ENCODE measurements at regions not wholly inside any gene's neighbourhood (a gene's known extent, or its start where the extent isn't known, plus 50 kb on each side); places are given as distances from the start of the nearest gene placed in this dataset.
A peak's percentile ranks its signal among the peaks of the same experiment; 100 is the strongest.
"Not testable (repeated sequence)": the region's sequence is repeated elsewhere in the genome, so short reads cannot be mapped to it uniquely, and the experiment has no call there.

DNA sequence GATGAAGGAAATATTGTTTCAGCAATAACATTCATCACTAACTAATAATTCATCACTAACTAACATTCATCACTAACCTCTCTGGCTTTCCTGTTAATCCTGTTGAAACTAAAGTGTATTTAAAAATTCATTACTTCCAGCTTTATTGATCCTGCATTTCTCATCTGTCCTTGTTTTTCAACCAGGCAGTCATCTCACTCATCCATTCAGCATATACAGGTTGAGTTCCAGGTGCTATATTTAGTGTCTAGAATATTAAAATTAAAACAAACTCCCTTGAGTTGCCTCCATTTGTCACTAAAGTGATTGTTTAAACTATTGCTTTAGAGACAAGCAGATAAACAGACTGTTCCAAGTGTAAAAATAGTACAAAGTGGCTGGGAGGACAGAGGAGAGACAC lies 58.1 kb downstream of the ATXN7L3B start:
- no peaks in the 10 kb centered on the region for H3K36me3 ChIP-seq (ENCODE audit: control insufficient read depth, insufficient read depth, low read length)
- no peak overlapping the region for H3K4me3 ChIP-seq (ENCODE audit: low read depth, low read length)
- DNase-seq (ENCODE audit: low read depth): no peak
- no peaks in the 10 kb centered on the region for H3K27me3 ChIP-seq (ENCODE audit: control insufficient read depth, insufficient read depth, low read length)
- no peak for FAIRE-seq
- TF ChIP-seq, protein P1, sequence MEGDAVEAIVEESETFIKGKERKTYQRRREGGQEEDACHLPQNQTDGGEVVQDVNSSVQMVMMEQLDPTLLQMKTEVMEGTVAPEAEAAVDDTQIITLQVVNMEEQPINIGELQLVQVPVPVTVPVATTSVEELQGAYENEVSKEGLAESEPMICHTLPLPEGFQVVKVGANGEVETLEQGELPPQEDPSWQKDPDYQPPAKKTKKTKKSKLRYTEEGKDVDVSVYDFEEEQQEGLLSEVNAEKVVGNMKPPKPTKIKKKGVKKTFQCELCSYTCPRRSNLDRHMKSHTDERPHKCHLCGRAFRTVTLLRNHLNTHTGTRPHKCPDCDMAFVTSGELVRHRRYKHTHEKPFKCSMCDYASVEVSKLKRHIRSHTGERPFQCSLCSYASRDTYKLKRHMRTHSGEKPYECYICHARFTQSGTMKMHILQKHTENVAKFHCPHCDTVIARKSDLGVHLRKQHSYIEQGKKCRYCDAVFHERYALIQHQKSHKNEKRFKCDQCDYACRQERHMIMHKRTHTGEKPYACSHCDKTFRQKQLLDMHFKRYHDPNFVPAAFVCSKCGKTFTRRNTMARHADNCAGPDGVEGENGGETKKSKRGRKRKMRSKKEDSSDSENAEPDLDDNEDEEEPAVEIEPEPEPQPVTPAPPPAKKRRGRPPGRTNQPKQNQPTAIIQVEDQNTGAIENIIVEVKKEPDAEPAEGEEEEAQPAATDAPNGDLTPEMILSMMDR (IDR thresholded peaks at IDR 0.05; ENCODE audit: insufficient read depth, low read length, severe bottlenecking): no peak

DNA sequence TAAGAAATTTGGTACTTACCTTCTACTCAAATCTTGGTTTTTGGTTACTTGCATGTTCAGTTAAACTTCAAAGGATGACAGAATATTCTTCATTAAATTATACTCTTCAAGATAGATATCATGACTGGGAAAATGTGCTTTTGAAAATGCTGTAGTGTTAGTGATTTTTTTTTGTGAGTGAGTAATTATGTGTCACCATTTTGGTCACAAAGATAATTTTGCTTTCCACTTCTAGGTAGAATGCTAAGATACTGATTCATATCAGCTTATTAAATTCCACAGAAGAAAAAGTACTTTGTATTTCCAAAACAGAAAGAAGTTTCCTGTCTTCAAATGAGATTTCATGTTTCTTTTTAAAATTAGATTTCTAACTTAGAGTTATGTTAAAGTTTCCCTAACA lies 61.2 kb downstream of the ATXN7L3B start:
- FAIRE-seq (no peak), DNase-seq (ENCODE audit: low read depth) (peak; percentile 59)
- Histone ChIP-seq H3K36me3 (ENCODE audit: control insufficient read depth, insufficient read depth, low read length) (no peaks in the 10 kb centered on the region), H3K4me3 (ENCODE audit: low read depth, low read length) (no peak overlapping the region), H3K27me3 (ENCODE audit: control insufficient read depth, insufficient read depth, low read length) (no peaks in the 10 kb centered on the region)
- TF ChIP-seq, protein P1 (IDR thresholded peaks at IDR 0.05; ENCODE audit: insufficient read depth, low read length, severe bottlenecking): no peak

DNA sequence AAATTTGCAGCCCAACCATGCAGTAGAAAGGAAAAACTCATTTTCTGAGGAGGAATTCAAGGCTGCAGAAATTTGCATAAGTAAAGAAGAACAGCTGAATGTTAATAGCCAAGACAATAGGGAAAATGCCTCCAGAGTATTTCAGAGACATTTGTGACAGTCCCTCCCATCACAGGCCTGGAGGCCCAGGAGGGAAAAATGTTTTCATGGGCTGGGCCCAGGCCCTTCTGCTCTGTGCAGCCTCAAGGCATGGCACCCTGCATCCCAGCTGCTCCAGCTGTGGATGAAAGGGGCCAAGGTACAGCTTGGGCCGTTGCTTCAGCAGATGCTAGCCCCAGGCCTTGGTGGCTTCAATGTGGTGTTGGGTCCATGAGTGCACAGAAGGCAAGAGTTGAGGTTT lies 62.3 kb downstream of the ATXN7L3B start:
- H3K4me3 ChIP-seq (ENCODE audit: low read depth, low read length): no peak overlapping the region
- H3K36me3 ChIP-seq (ENCODE audit: control insufficient read depth, insufficient read depth, low read length): no peaks in the 10 kb centered on the region
- DNase-seq (ENCODE audit: low read depth) (no peak), FAIRE-seq (no peak)
- TF ChIP-seq, protein P1 (IDR thresholded peaks at IDR 0.05; ENCODE audit: insufficient read depth, low read length, severe bottlenecking): no peak
- no peaks in the 10 kb centered on the region for H3K27me3 ChIP-seq (ENCODE audit: control insufficient read depth, insufficient read depth, low read length)

DNA sequence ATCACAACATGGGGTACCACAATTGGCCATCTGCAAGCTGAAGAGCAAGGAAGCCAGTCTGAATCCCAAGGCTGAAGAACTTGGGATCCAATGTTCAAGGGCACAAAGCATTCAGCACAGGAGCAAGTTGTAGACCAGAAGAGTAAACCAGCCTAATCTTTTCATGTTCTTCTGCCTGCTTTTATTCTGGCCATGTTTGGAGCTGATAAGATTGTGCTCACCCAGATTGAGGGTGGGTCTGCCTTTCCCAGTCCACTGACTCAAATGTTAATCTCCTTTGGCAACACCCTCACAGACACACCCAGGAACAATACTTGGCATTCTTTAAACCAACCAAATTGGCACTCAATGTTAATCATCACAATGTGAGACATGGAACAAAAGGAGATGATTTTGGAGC lies 63.2 kb downstream of the ATXN7L3B start:
- DNase-seq (ENCODE audit: low read depth); H3K36me3 ChIP-seq (ENCODE audit: control insufficient read depth, insufficient read depth, low read length); FAIRE-seq; H3K4me3 ChIP-seq (ENCODE audit: low read depth, low read length); H3K27me3 ChIP-seq (ENCODE audit: control insufficient read depth, insufficient read depth, low read length): not testable (repeated sequence)

DNA sequence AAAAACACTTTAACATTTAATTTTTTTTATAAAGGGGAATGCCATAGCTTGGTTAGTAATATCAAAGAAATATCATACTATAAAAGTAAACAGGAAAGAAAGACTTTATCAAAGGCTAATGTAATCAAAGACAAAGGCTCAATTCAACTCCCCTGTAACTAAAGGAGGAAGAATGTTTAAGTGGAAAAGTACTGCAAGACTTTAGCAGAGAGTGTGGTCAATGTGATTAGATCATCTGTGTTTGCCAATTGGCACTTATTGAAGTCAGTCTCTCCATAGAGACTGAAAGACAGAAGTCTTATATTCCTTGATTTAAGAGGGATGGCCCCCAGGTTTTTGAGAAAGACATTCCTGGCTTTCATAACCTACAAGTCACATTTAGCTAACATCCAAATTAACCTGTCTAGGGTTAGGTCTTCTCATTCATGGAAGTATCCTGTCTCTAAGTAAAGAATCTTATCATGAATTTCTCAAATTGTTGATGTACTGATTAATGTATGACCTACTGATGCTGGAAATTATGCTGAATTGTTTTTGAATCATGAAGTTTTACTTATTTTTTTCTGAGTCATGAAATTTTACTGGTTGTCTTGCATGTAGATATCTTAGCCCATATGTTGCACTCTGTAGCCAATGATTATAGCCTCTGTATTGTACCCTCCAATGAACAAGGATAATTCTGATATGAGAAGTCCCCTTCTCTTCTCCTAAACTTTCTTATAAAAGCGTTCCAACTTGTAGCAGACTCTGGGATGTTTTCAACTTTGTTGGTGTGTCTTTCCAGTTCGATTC lies 65.4 kb downstream of the ATXN7L3B start:
- no peak overlapping the region for H3K4me3 ChIP-seq (ENCODE audit: low read depth, low read length)
- no peaks in the 10 kb centered on the region for H3K36me3 ChIP-seq (ENCODE audit: control insufficient read depth, insufficient read depth, low read length)
- FAIRE-seq (no peak), DNase-seq (ENCODE audit: low read depth) (peak; percentile 21)
- TF ChIP-seq, protein P1 (IDR thresholded peaks at IDR 0.05; ENCODE audit: insufficient read depth, low read length, severe bottlenecking): no peak
- H3K27me3 ChIP-seq (ENCODE audit: control insufficient read depth, insufficient read depth, low read length): no peaks in the 10 kb centered on the region

DNA sequence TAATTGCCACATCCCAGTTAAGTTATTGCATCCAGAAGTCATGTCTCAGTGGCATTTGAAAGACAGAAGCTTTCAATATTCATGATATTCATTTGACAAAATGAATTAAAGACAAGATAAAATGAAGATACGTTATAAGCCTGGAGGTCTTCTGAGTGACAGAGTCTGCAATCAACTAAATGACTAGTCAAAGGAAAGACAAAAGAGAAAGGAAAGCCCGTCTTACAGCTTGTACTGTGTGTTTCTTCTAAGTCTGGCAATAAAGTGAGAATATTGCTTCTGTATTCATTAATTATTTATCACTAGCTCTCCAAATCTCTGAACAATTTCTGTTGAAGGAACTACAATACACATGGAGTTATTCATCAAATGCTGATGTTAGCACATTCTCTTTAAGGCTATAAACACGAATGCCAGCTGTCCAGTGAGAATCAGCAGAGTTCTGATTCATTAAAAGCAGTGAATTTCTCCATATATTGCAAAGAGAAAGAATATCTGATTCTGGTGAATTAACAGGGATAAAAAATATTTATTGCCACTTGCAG lies 70.7 kb downstream of the ATXN7L3B start:
- DNase-seq (ENCODE audit: low read depth) (no peak), FAIRE-seq (no peak)
- Histone ChIP-seq H3K36me3 (ENCODE audit: control insufficient read depth, insufficient read depth, low read length) (no peaks in the 10 kb centered on the region), H3K4me3 (ENCODE audit: low read depth, low read length) (no peak overlapping the region), H3K27me3 (ENCODE audit: control insufficient read depth, insufficient read depth, low read length) (no peaks in the 10 kb centered on the region)
- TF ChIP-seq, protein P1 (IDR thresholded peaks at IDR 0.05; ENCODE audit: insufficient read depth, low read length, severe bottlenecking): no peak

All from bronchial epithelial cell (primary cell).